ENCODE measurements at regions not wholly inside any gene's neighbourhood (a gene's known extent, or its start where the extent isn't known, plus 50 kb on each side); places are given as distances from the start of the nearest gene placed in this dataset.

DNA sequence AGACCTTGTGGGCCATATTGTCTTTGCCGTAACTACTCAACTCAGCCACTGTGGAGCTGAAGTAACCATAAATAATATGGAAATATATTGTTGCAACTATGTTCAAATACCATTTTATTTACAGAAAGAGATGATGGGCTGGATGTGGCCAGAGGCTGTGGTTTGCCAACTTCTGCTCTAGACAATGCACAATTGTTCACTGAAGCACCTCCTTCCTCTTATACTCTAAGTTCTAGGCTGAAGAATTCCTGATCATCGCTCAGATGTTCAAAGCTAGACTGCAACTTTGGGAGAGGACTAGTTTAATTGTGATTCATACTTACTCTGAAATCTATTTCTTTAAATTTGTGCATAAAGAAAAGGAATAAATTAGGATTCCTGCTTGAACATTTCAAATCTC lies 245.0 kb downstream of the TAF11L14 start:
- no peak for DNase-seq (ENCODE audit: low spot score in 2 of 2)
- intact Hi-C loops (cut with DNase I; ENCODE audit: low total_unique reads), result no loop called here

DNA sequence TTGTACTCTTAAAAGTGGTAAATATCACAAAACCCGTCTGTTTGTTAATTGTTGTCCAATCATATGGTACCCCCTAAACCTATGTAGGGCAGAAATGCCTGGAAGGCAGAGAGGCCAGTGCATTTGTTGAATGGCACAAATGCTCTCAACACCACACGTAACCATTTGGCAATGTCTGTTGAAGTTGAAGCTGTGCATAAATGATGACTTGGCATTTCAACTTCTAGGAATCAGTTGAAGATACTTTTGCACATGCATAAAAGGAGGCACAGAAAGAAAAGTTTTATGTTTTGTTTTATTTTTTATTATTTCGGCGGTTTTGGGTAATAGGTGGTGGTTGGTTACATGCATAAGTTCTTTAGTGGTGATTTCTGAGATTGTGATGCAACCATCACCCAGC lies 246.6 kb downstream of the TAF11L14 start:
- Histone ChIP-seq H3K27me3 (no peaks in the 10 kb centered on the region), H3K36me3 (no peaks in the 10 kb centered on the region), H3K27ac (no peak overlapping the region), H3K4me3 (no peak overlapping the region), H3K9me3 (no peaks in the 10 kb centered on the region), H3K4me1 (no peaks in the 10 kb centered on the region)
- no peak for DNase-seq (ENCODE audit: low spot score in 2 of 2)
- intact Hi-C loops (cut with DNase I; ENCODE audit: low total_unique reads), result no loop called here
- no peak for TF ChIP-seq POLR2A (IDR thresholded peaks at IDR 0.05)
- TF ChIP-seq POLR2AphosphoS5 (IDR thresholded peaks at IDR 0.05), result no peak
- TF ChIP-seq, protein P1, sequence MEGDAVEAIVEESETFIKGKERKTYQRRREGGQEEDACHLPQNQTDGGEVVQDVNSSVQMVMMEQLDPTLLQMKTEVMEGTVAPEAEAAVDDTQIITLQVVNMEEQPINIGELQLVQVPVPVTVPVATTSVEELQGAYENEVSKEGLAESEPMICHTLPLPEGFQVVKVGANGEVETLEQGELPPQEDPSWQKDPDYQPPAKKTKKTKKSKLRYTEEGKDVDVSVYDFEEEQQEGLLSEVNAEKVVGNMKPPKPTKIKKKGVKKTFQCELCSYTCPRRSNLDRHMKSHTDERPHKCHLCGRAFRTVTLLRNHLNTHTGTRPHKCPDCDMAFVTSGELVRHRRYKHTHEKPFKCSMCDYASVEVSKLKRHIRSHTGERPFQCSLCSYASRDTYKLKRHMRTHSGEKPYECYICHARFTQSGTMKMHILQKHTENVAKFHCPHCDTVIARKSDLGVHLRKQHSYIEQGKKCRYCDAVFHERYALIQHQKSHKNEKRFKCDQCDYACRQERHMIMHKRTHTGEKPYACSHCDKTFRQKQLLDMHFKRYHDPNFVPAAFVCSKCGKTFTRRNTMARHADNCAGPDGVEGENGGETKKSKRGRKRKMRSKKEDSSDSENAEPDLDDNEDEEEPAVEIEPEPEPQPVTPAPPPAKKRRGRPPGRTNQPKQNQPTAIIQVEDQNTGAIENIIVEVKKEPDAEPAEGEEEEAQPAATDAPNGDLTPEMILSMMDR (IDR thresholded peaks at IDR 0.05), result no peak

More for the DNA sequence above, 245.0 kb downstream of the TAF11L14 start:
- H3K27ac ChIP-seq, result no peak overlapping the region
- no peaks in the 10 kb centered on the region for H3K9me3 ChIP-seq
- TF ChIP-seq POLR2A (IDR thresholded peaks at IDR 0.05), result no peak
- no peak for TF ChIP-seq POLR2AphosphoS5 (IDR thresholded peaks at IDR 0.05)
- TF ChIP-seq, protein P1 (IDR thresholded peaks at IDR 0.05), result no peak
- no peak overlapping the region for H3K4me3 ChIP-seq
- H3K27me3 ChIP-seq, result no peaks in the 10 kb centered on the region
- H3K4me1 ChIP-seq, result no peaks in the 10 kb centered on the region
- no peaks in the 10 kb centered on the region for H3K36me3 ChIP-seq

GRCh38 chr5:17882760-17883488 lies 248.7 kb downstream of the TAF11L14 start:
- intact Hi-C loops (cut with DNase I; ENCODE audit: low total_unique reads), result no loop called here
- DNase-seq (ENCODE audit: low spot score in 2 of 2), result no peak
- H3K27ac ChIP-seq, result no peak overlapping the region
- H3K4me1 ChIP-seq, result no peaks in the 10 kb centered on the region
- no peaks in the 10 kb centered on the region for H3K9me3 ChIP-seq
- TF ChIP-seq POLR2AphosphoS5 (IDR thresholded peaks at IDR 0.05), result no peak
- no peak for TF ChIP-seq POLR2A (IDR thresholded peaks at IDR 0.05)
- TF ChIP-seq, protein P1 (IDR thresholded peaks at IDR 0.05), result no peak
- H3K27me3 ChIP-seq, result no peaks in the 10 kb centered on the region
- no peak overlapping the region for H3K4me3 ChIP-seq
- no peaks in the 10 kb centered on the region for H3K36me3 ChIP-seq

DNA sequence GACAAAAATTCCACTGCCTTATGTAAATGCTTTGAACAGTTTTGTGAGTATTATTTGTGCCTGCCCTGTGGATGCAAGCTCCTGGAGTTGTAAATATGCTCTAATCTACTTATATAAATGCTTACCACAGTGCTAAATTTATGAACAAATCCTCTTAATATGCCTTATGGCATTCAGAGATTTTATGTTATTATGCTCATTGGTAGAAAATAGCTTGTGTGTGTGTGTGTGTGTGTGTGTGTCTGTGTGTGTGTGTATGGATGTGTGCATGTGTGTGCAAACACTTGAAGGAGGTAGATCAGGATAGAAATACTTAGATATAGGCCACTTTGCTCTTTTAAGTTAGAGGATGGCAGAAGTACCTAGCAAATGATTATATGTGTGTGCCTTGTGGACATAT lies 253.9 kb downstream of the TAF11L14 start:
- H3K9me3 ChIP-seq, result no peaks in the 10 kb centered on the region
- no peaks in the 10 kb centered on the region for H3K4me1 ChIP-seq
- H3K36me3 ChIP-seq, result no peaks in the 10 kb centered on the region
- H3K27me3 ChIP-seq, result no peaks in the 10 kb centered on the region
- H3K27ac ChIP-seq, result no peak overlapping the region
- TF ChIP-seq, protein P1 (IDR thresholded peaks at IDR 0.05), result no peak
- TF ChIP-seq POLR2AphosphoS5 (IDR thresholded peaks at IDR 0.05) (no peak), POLR2A (IDR thresholded peaks at IDR 0.05) (no peak)
- DNase-seq (ENCODE audit: low spot score in 2 of 2), result no peak
- no peak overlapping the region for H3K4me3 ChIP-seq
- intact Hi-C loops (cut with DNase I; ENCODE audit: low total_unique reads), result no loop called here

- TF ChIP-seq POLR2A (IDR thresholded peaks at IDR 0.05) (no peak), POLR2AphosphoS5 (IDR thresholded peaks at IDR 0.05) (no peak)
- TF ChIP-seq, protein P1 (IDR thresholded peaks at IDR 0.05), result no peak
- no peaks in the 10 kb centered on the region for H3K27me3 ChIP-seq
Measured at GRCh38 chr5:17890501-17890900, 256.2 kb downstream of the TAF11L14 start.

More at GRCh38 chr5:17890501-17890900, 256.2 kb downstream of the TAF11L14 start:
- Histone ChIP-seq H3K9me3 (no peaks in the 10 kb centered on the region), H3K36me3 (no peaks in the 10 kb centered on the region), H3K4me3 (no peak overlapping the region), H3K4me1 (no peaks in the 10 kb centered on the region), H3K27ac (no peak overlapping the region)
- intact Hi-C loops (cut with DNase I; ENCODE audit: low total_unique reads), result no loop called here
- no peak for DNase-seq (ENCODE audit: low spot score in 2 of 2)

Measured in breast epithelium (tissue), 4 donors.